ENCODE measurements at regions not wholly inside any gene's neighbourhood (a gene's known extent, or its start where the extent isn't known, plus 50 kb on each side); places are given as distances from the start of the nearest gene placed in this dataset.
A peak's percentile ranks its signal among the peaks of the same experiment; 100 is the strongest.

GRCh38 chr12:20257311-20257710 lies 111.0 kb upstream of the PDE3A start:
- Histone ChIP-seq H4K20me1 (ENCODE audit: control insufficient read depth, extremely low read depth, insufficient read depth, low read length) (no peaks in the 10 kb centered on the region), H3K9me3 (ENCODE audit: control insufficient read depth, insufficient read depth, low read depth, low read length) (no peaks in the 10 kb centered on the region), H2AFZ (ENCODE audit: low read length) (no peak overlapping the region), H3K36me3 (ENCODE audit: control insufficient read depth, insufficient read depth, low read length) (no peaks in the 10 kb centered on the region), H3K27ac (ENCODE audit: insufficient read depth, low read length) (no peak overlapping the region), H3K27me3 (ENCODE audit: control insufficient read depth, insufficient read depth, low read length) (no peaks in the 10 kb centered on the region), H3K79me2 (ENCODE audit: control insufficient read depth, insufficient read depth, low read length) (no peaks in the 10 kb centered on the region), H3K4me1 (ENCODE audit: control insufficient read depth, extremely low read depth, insufficient read depth, low read length) (no peaks in the 10 kb centered on the region), H3K9ac (ENCODE audit: insufficient read depth, low read length) (no peak overlapping the region), H3K4me3 (replicated peaks in 1 of 4; ENCODE audit: control extremely low read depth in 1 of 4, insufficient read depth in 1 of 4, low read depth in 3 of 4, low read length in 4 of 4) (no peak overlapping the region), H3K4me2 (ENCODE audit: extremely low read depth, insufficient read depth, low read length) (no peak overlapping the region)
- peak in 1 of 2 donors; percentile 54 for DNase-seq (ENCODE audit: low read depth in 2 of 2)
- TF ChIP-seq CTCF (conservative IDR thresholded peaks at IDR 0.05 in 1 of 2, IDR thresholded peaks at IDR 0.05 in 1 of 2; ENCODE audit: low read depth in 1 of 2, low read length in 2 of 2) (no peak), EZH2 (IDR thresholded peaks at IDR 0.05; ENCODE audit: low read length, missing control alignments) (no peak)

GRCh38 chr12:20259786-20260185 lies 108.6 kb upstream of the PDE3A start:
- Histone ChIP-seq H3K4me2 (ENCODE audit: extremely low read depth, insufficient read depth, low read length) (no peak overlapping the region), H3K27me3 (ENCODE audit: control insufficient read depth, insufficient read depth, low read length) (no peaks in the 10 kb centered on the region), H3K9me3 (ENCODE audit: control insufficient read depth, insufficient read depth, low read depth, low read length) (no peaks in the 10 kb centered on the region), H3K36me3 (ENCODE audit: control insufficient read depth, insufficient read depth, low read length) (no peaks in the 10 kb centered on the region), H3K27ac (ENCODE audit: insufficient read depth, low read length) (no peak overlapping the region), H4K20me1 (ENCODE audit: control insufficient read depth, extremely low read depth, insufficient read depth, low read length) (no peaks in the 10 kb centered on the region), H2AFZ (ENCODE audit: low read length) (no peak overlapping the region), H3K79me2 (ENCODE audit: control insufficient read depth, insufficient read depth, low read length) (no peaks in the 10 kb centered on the region), H3K9ac (ENCODE audit: insufficient read depth, low read length) (no peak overlapping the region), H3K4me1 (ENCODE audit: control insufficient read depth, extremely low read depth, insufficient read depth, low read length) (no peaks in the 10 kb centered on the region), H3K4me3 (replicated peaks in 1 of 4; ENCODE audit: control extremely low read depth in 1 of 4, insufficient read depth in 1 of 4, low read depth in 3 of 4, low read length in 4 of 4) (no peak overlapping the region)
- peak in 1 of 2 donors; percentile 53 for DNase-seq (ENCODE audit: low read depth in 2 of 2)
- no peak for TF ChIP-seq EZH2 (IDR thresholded peaks at IDR 0.05; ENCODE audit: low read length, missing control alignments)
- TF ChIP-seq CTCF (conservative IDR thresholded peaks at IDR 0.05 in 1 of 2, IDR thresholded peaks at IDR 0.05 in 1 of 2; ENCODE audit: low read depth in 1 of 2, low read length in 2 of 2), result no peak

GRCh38 chr12:20260851-20261250 lies 107.5 kb upstream of the PDE3A start:
- Histone ChIP-seq H3K27me3 (ENCODE audit: control insufficient read depth, insufficient read depth, low read length) (no peaks in the 10 kb centered on the region), H3K4me3 (replicated peaks in 1 of 4; ENCODE audit: control extremely low read depth in 1 of 4, insufficient read depth in 1 of 4, low read depth in 3 of 4, low read length in 4 of 4) (no peak overlapping the region), H3K9ac (ENCODE audit: insufficient read depth, low read length) (no peak overlapping the region), H3K9me3 (ENCODE audit: control insufficient read depth, insufficient read depth, low read depth, low read length) (no peaks in the 10 kb centered on the region), H3K4me2 (ENCODE audit: extremely low read depth, insufficient read depth, low read length) (no peak overlapping the region), H4K20me1 (ENCODE audit: control insufficient read depth, extremely low read depth, insufficient read depth, low read length) (no peaks in the 10 kb centered on the region), H3K27ac (ENCODE audit: insufficient read depth, low read length) (no peak overlapping the region), H3K4me1 (ENCODE audit: control insufficient read depth, extremely low read depth, insufficient read depth, low read length) (no peaks in the 10 kb centered on the region), H3K36me3 (ENCODE audit: control insufficient read depth, insufficient read depth, low read length) (no peaks in the 10 kb centered on the region), H3K79me2 (ENCODE audit: control insufficient read depth, insufficient read depth, low read length) (no peaks in the 10 kb centered on the region), H2AFZ (ENCODE audit: low read length) (no peak overlapping the region)
- TF ChIP-seq CTCF (conservative IDR thresholded peaks at IDR 0.05 in 1 of 2, IDR thresholded peaks at IDR 0.05 in 1 of 2; ENCODE audit: low read depth in 1 of 2, low read length in 2 of 2) (no peak), EZH2 (IDR thresholded peaks at IDR 0.05; ENCODE audit: low read length, missing control alignments) (no peak)
- DNase-seq (ENCODE audit: low read depth in 2 of 2), result peak in 1 of 2 donors; percentile 2

Measured in fibroblast of lung (primary cell).